ENCODE measurements at regions not wholly inside any gene's neighbourhood (a gene's known extent, or its start where the extent isn't known, plus 50 kb on each side); places are given as distances from the start of the nearest gene placed in this dataset.
"Not testable (repeated sequence)": the region's sequence is repeated elsewhere in the genome, so short reads cannot be mapped to it uniquely, and the experiment has no call there.

DNA sequence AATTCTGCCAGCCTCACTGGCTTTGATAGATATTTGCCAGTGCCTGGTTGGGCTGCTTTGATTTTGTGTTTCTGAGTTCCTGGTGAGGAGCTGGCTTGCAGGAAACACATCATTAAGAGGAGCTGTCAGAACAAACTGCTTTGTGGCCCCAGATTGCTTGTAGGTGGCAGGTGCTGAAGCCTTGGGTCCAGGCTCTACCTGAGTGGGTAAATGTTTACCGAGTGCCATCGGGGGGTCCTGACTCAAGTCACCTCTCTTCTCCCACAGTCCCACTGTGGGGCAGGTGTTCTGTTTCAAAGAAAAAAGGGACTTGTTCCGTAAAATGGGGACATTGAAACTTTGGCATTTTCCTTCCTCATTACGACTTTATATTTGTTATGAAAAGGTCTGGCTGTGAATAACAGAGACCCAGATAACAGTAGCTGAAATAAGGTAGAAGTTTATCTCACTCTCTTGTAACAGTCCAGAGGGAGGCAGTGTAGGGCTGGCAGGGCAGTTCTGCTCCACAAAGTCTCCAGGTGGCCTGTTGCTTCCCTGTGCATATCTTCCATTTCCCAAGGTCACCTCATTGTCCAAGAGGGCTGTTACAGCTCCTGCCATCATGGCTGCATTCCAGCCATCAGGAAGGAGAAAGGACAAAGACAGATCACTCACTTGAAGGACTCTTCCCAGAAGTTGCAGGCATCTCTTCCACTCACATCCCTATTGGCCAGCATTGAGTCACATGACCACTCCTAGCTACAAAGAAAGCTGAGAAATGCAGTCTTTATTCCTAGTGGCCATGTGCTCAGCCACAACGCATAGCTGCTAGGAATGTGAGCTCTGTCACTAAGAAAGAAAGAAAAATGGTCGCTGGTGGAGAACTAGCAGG, 149.9 kb upstream of the KCNG1 start:
- 79 to 83% (median 83%) methylated on average over 6 of the region's 6 CpGs for WGBS, 3 donors
- Histone ChIP-seq H3K4me3 (no peak overlapping the region), H3K36me3 (ENCODE audit: insufficient read depth in 1 of 2, low read depth in 1 of 2) (no peaks in the 10 kb centered on the region), H3K9me3 (peaks cover 4% of the 10 kb centered on the region), H3K4me1 (no peaks in the 10 kb centered on the region), H3K27ac (no peak overlapping the region), H3K27me3 (ENCODE audit: insufficient read depth in 3 of 3, low read length in 2 of 3) (peaks cover 0 to 8% (median 3%) of the 10 kb centered on the region in 3 donors)
- DNase-seq (no peak), ATAC-seq (no peak)
- TF ChIP-seq, protein P1, sequence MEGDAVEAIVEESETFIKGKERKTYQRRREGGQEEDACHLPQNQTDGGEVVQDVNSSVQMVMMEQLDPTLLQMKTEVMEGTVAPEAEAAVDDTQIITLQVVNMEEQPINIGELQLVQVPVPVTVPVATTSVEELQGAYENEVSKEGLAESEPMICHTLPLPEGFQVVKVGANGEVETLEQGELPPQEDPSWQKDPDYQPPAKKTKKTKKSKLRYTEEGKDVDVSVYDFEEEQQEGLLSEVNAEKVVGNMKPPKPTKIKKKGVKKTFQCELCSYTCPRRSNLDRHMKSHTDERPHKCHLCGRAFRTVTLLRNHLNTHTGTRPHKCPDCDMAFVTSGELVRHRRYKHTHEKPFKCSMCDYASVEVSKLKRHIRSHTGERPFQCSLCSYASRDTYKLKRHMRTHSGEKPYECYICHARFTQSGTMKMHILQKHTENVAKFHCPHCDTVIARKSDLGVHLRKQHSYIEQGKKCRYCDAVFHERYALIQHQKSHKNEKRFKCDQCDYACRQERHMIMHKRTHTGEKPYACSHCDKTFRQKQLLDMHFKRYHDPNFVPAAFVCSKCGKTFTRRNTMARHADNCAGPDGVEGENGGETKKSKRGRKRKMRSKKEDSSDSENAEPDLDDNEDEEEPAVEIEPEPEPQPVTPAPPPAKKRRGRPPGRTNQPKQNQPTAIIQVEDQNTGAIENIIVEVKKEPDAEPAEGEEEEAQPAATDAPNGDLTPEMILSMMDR (IDR thresholded peaks at IDR 0.05), result no peak
- intact Hi-C loops (cut with DNase I), result no loop called here

DNA sequence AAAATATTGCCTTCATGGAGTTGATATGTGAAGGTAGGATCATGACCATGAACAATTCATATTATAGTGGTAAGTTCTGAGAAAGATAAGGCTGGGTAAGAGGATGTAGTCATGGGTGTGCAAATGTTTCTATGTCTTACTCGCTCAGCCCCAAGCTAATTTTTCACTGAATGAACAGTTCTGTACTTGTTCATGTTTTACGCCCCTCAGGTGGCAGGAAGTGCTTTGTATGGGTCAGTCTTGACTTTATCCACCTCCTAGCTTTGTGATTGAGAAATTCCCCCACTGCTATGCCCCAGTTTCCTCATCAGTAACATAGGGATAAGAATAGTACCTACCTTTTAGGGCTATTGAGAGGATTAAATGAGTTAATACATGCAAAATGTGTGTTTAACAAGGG, 148.2 kb upstream of the KCNG1 start:
- peaks cover 4% of the 10 kb centered on the region for H3K9me3 ChIP-seq
- TF ChIP-seq, protein P1 (IDR thresholded peaks at IDR 0.05), result no peak
- no peak overlapping the region for H3K4me3 ChIP-seq
- ATAC-seq, result no peak
- H3K4me1 ChIP-seq, result no peaks in the 10 kb centered on the region
- intact Hi-C loops (cut with DNase I), result no loop called here
- H3K36me3 ChIP-seq (ENCODE audit: insufficient read depth in 1 of 2, low read depth in 1 of 2), result no peaks in the 10 kb centered on the region
- WGBS, 3 donors, result 80 to 84% (median 82%) methylated on average over 2 of the region's 2 CpGs
- H3K27me3 ChIP-seq (ENCODE audit: insufficient read depth in 3 of 3, low read length in 2 of 3), result peaks cover 0 to 8% (median 3%) of the 10 kb centered on the region in 3 donors
- no peak overlapping the region for H3K27ac ChIP-seq
- no peak for DNase-seq

DNA sequence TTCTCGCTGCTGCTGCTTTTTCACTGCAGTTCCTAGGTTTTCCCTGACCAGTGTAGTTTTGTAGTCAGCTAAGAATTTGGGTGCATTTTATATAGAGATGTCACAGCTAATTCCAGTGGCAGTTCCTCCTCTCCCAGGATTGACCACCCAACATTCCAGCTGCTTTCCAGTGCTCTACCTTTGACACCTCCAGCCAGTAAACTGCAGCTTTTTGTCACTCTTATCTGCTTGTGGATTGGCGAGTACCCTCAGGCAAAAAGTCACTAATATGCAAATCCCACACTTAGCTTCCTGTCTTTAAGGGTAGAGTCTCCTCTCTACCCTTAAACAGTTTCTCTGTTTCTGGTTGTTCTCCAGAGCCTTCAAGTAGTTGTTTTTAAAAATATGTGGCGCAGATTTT, 146.9 kb upstream of the KCNG1 start:
- Histone ChIP-seq H3K4me3 (no peak overlapping the region), H3K36me3 (ENCODE audit: insufficient read depth in 1 of 2, low read depth in 1 of 2) (no peaks in the 10 kb centered on the region), H3K27me3 (ENCODE audit: insufficient read depth in 3 of 3, low read length in 2 of 3) (peaks cover 0 to 8% (median 3%) of the 10 kb centered on the region in 3 donors), H3K4me1 (no peaks in the 10 kb centered on the region), H3K27ac (no peak overlapping the region), H3K9me3 (peaks cover 4% of the 10 kb centered on the region)
- intact Hi-C loops (cut with DNase I), result no loop called here
- ATAC-seq (no peak), DNase-seq (no peak)
- TF ChIP-seq, protein P1 (IDR thresholded peaks at IDR 0.05), result no peak
- 83 to 90% (median 83%) methylated on average over 3 of the region's 3 CpGs for WGBS, 3 donors

DNA sequence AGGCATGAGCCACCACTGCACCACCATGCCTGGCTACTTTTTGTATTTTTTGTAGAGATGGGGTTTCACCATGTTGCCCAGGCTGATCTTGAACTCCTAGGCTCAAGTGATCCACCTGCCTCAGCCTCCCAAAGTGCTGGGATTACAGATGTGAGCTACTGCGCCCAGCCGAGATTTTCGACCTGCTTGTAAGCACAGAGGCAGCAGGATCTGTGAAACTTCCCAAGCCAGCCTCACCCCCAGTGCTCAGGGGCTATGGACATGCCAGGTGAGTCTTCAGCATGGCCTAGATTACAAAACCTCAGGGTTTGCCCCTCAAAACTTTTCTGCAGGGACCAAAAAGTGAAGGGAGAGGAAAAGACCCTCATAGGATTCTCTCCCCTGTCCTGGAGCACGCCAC, 145.0 kb upstream of the KCNG1 start:
- H3K36me3 ChIP-seq (ENCODE audit: insufficient read depth in 1 of 2, low read depth in 1 of 2); H3K4me3 ChIP-seq; H3K4me1 ChIP-seq; ATAC-seq; H3K27ac ChIP-seq; H3K27me3 ChIP-seq (ENCODE audit: insufficient read depth in 3 of 3, low read length in 2 of 3); DNase-seq; H3K9me3 ChIP-seq; intact Hi-C loops (cut with DNase I): not testable (repeated sequence)
- 77 to 79% (median 77%) methylated on average over 4 of the region's 4 CpGs for WGBS, 3 donors

DNA sequence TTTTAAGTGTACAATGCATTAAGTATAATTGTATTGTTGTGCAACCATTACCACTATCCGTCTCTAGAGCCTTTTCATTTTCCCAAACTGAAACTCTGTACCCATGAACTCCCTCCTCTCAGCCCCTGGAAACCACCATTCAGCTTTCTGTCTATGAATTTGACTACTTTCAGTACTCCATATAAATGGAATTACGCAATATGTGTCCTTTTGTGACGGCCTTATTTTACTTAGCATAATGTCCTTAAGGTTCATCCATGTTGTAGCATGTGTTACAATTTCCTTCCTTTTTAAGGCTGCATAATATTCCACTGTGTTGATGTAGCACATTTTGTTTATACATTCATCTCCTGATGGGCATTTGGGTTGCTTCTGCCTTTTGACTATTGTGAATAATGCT, 143.6 kb upstream of the KCNG1 start:
- DNase-seq (no peak), ATAC-seq (no peak)
- H3K27ac ChIP-seq, result no peak overlapping the region
- WGBS, 3 donors, result 73 to 78% (median 77%) methylated on average over 3 of the region's 3 CpGs
- peaks cover 0 to 8% (median 3%) of the 10 kb centered on the region in 3 donors for H3K27me3 ChIP-seq (ENCODE audit: insufficient read depth in 3 of 3, low read length in 2 of 3)
- peaks cover 4% of the 10 kb centered on the region for H3K9me3 ChIP-seq
- intact Hi-C loops (cut with DNase I), result no loop called here
- TF ChIP-seq, protein P1 (IDR thresholded peaks at IDR 0.05), result no peak
- no peaks in the 10 kb centered on the region for H3K36me3 ChIP-seq (ENCODE audit: insufficient read depth in 1 of 2, low read depth in 1 of 2)
- H3K4me3 ChIP-seq, result no peak overlapping the region
- H3K4me1 ChIP-seq, result no peaks in the 10 kb centered on the region
